ENCODE measurements at regions not wholly inside any gene's neighbourhood (a gene's known extent, or its start where the extent isn't known, plus 50 kb on each side); places are given as distances from the start of the nearest gene placed in this dataset.

GRCh38 chr6:19597809-19598320, 239.3 kb upstream of the ID4 start:
- CTCF ChIA-PET: no interaction called here
- no peaks in the 10 kb centered on the region for H3K4me1 ChIP-seq (replicated peaks; ENCODE audit: insufficient read depth)
- TF ChIP-seq CTCF (conservative IDR thresholded peaks at IDR 0.05): no peak
- no peak for TF ChIP-seq EZH2 (IDR thresholded peaks at IDR 0.05; ENCODE audit: low read depth)
- H3K27ac ChIP-seq: no peak overlapping the region
- intact Hi-C loops (cut with micrococcal nuclease; ENCODE audit: unreplicated experiment): no loop called here
- H3K79me2 ChIP-seq (ENCODE audit: low read depth): no peaks in the 10 kb centered on the region
- no TSS peak for BruUV-seq (replicated peaks)
- no peaks in the 10 kb centered on the region for H3K27me3 ChIP-seq (ENCODE audit: insufficient read depth, low read depth)
- H3K9me2 ChIP-seq (ENCODE audit: insufficient read depth): no peaks in the 10 kb centered on the region
- no peak for DNase-seq
- H4K20me1 ChIP-seq (ENCODE audit: insufficient read depth): no peaks in the 10 kb centered on the region
- POLR2A ChIA-PET (ENCODE audit: unreplicated experiment): no interaction called here
- H3K9me3 ChIP-seq (ENCODE audit: insufficient read depth, low read depth): no peaks in the 10 kb centered on the region
- no peaks in the 10 kb centered on the region for H3K36me3 ChIP-seq (ENCODE audit: low read depth)
- H3K4me2 ChIP-seq: no peak overlapping the region
- H2AFZ ChIP-seq: no peak overlapping the region
- no peak overlapping the region for H3K4me3 ChIP-seq
- no peaks in the 10 kb centered on the region for H3F3A ChIP-seq (ENCODE audit: insufficient read depth, low read depth)

- H3K79me2 ChIP-seq (ENCODE audit: low read depth): no peaks in the 10 kb centered on the region
- no peak for TF ChIP-seq CTCF (conservative IDR thresholded peaks at IDR 0.05)
- no peak for TF ChIP-seq EZH2 (IDR thresholded peaks at IDR 0.05; ENCODE audit: low read depth)
- no peak overlapping the region for H3K4me3 ChIP-seq
- no peaks in the 10 kb centered on the region for H3K4me1 ChIP-seq (replicated peaks; ENCODE audit: insufficient read depth)
- POLR2A ChIA-PET (ENCODE audit: unreplicated experiment): no interaction called here
- H3F3A ChIP-seq (ENCODE audit: insufficient read depth, low read depth): no peaks in the 10 kb centered on the region
- BruUV-seq (replicated peaks): no TSS peak
- CTCF ChIA-PET: no interaction called here
- H3K36me3 ChIP-seq (ENCODE audit: low read depth): no peaks in the 10 kb centered on the region
- no peaks in the 10 kb centered on the region for H3K9me3 ChIP-seq (ENCODE audit: insufficient read depth, low read depth)
- H3K27me3 ChIP-seq (ENCODE audit: insufficient read depth, low read depth): no peaks in the 10 kb centered on the region
- H4K20me1 ChIP-seq (ENCODE audit: insufficient read depth): no peaks in the 10 kb centered on the region
- DNase-seq: no peak
- no peak overlapping the region for H3K4me2 ChIP-seq
- intact Hi-C loops (cut with micrococcal nuclease; ENCODE audit: unreplicated experiment): no loop called here
- no peak overlapping the region for H2AFZ ChIP-seq
- no peaks in the 10 kb centered on the region for H3K9me2 ChIP-seq (ENCODE audit: insufficient read depth)
- H3K27ac ChIP-seq: no peak overlapping the region
These were observed 237.2 kb upstream of the ID4 start for GRCh38 chr6:19599796-19600464.

- Histone ChIP-seq H3K79me2 (ENCODE audit: low read depth) (no peaks in the 10 kb centered on the region), H3K36me3 (ENCODE audit: low read depth) (no peaks in the 10 kb centered on the region), H3K9me2 (ENCODE audit: insufficient read depth) (no peaks in the 10 kb centered on the region), H2AFZ (no peak overlapping the region), H3K4me1 (replicated peaks; ENCODE audit: insufficient read depth) (no peaks in the 10 kb centered on the region), H4K20me1 (ENCODE audit: insufficient read depth) (no peaks in the 10 kb centered on the region), H3K9me3 (ENCODE audit: insufficient read depth, low read depth) (no peaks in the 10 kb centered on the region), H3K4me3 (no peak overlapping the region), H3K4me2 (no peak overlapping the region), H3K27me3 (ENCODE audit: insufficient read depth, low read depth) (no peaks in the 10 kb centered on the region), H3F3A (ENCODE audit: insufficient read depth, low read depth) (no peaks in the 10 kb centered on the region), H3K27ac (no peak overlapping the region)
- TF ChIP-seq EZH2 (IDR thresholded peaks at IDR 0.05; ENCODE audit: low read depth): no peak
- TF ChIP-seq CTCF (conservative IDR thresholded peaks at IDR 0.05): no peak
- intact Hi-C loops (cut with micrococcal nuclease; ENCODE audit: unreplicated experiment): no loop called here
- ChIA-PET CTCF (no interaction called here), POLR2A (ENCODE audit: unreplicated experiment) (no interaction called here)
- BruUV-seq (replicated peaks): no TSS peak
- no peak for DNase-seq
These were observed 234.6 kb upstream of the ID4 start for GRCh38 chr6:19602434-19603013.

All from PC-9 (cell line).